IPS DF 6.9 (cell line): ENCODE measurements at regions not wholly inside any gene's neighbourhood (a gene's known extent, or its start where the extent isn't known, plus 50 kb on each side); places are given as distances from the start of the nearest gene placed in this dataset.

Source experiments
- DNase-seq: peaks from one replicate; pipeline ENCODE4 v3.0.0-alpha.2; 2013; ENCODE audit warnings: low read depth, low spot score
- H3K27ac ChIP-seq: one replicate; pipeline ENCODE4 v1.5.1; 2013; ENCODE audit warnings: low read length, control low read depth
- H3K27me3 ChIP-seq: 2 replicates; pipeline ENCODE4 v1.6.1; 2013; ENCODE audit warnings: mild to moderate bottlenecking, low read length; ENCODE audit not compliant: control insufficient read depth, insufficient read depth
- H3K36me3 ChIP-seq: 2 replicates; pipeline ENCODE4 v1.6.1; 2013; ENCODE audit warnings: low read length; ENCODE audit not compliant: control insufficient read depth, insufficient read depth
- H3K4me1 ChIP-seq: 2 replicates; pipeline ENCODE4 v1.6.1; 2013; ENCODE audit warnings: low read length; ENCODE audit not compliant: control insufficient read depth, insufficient read depth
- H3K4me3 ChIP-seq: 2 replicates; pipeline ENCODE4 v1.5.1; 2013; ENCODE audit warnings: mild to moderate bottlenecking, low read length
- H3K9me3 ChIP-seq: 2 replicates; pipeline ENCODE4 v1.6.1; 2013; ENCODE audit warnings: low read length, inconsistent platforms; ENCODE audit not compliant: control insufficient read depth, insufficient read depth
- WGBS: extraction: QIAGEN DNeasy Blood & Tissue Kit; methylation state at CpG from one replicate; pipeline ENCODE4 v1.1.7; 2013; ENCODE audit warnings: mixed read lengths, missing lambda C conversion rate; ENCODE audit not compliant: insufficient read length, insufficient coverage; 5-methylcytosine and 5-hydroxymethylcytosine counted together

- no peak overlapping the region for H3K4me3 ChIP-seq
- H3K9me3 ChIP-seq, result peaks cover 3% of the 10 kb centered on the region
- no peak overlapping the region for H3K27ac ChIP-seq
- no peak for DNase-seq
- 0 out of 2 replicates have a peak, but pooled peaks cover 2% of the 10 kb centered on the region for H3K36me3 ChIP-seq
- H3K4me1 ChIP-seq, result no peaks in the 10 kb centered on the region
- H3K27me3 ChIP-seq, result no peaks in the 10 kb centered on the region
- no CpG with 5 or more reads among the region's 1 CpG for WGBS
Measured at GRCh38 chr2:122929347-122929746, 1095.7 kb upstream of the CNTNAP5 start.

- no peaks in the 10 kb centered on the region for H3K9me3 ChIP-seq
- H3K27me3 ChIP-seq, result no peaks in the 10 kb centered on the region
- no peaks in the 10 kb centered on the region for H3K36me3 ChIP-seq
- no peak overlapping the region for H3K27ac ChIP-seq
- DNase-seq, result no peak
- no peaks in the 10 kb centered on the region for H3K4me1 ChIP-seq
- no peak overlapping the region for H3K4me3 ChIP-seq
- WGBS, result no CpG with 5 or more reads among the region's 2 CpGs
Measured at GRCh38 chr2:122935506-122935905, 1089.6 kb upstream of the CNTNAP5 start.

GRCh38 chr2:122939796-122940195 is 1085.3 kb upstream of the CNTNAP5 start:
- no CpG with 5 or more reads among the region's 4 CpGs for WGBS

GRCh38 chr2:122949523-122949922 is 1075.6 kb upstream of the CNTNAP5 start:
- H3K27me3 ChIP-seq, result no peaks in the 10 kb centered on the region
- no peaks in the 10 kb centered on the region for H3K4me1 ChIP-seq
- H3K4me3 ChIP-seq, result no peak overlapping the region
- H3K27ac ChIP-seq, result no peak overlapping the region
- H3K9me3 ChIP-seq, result no peaks in the 10 kb centered on the region
- DNase-seq, result no peak
- H3K36me3 ChIP-seq, result no peaks in the 10 kb centered on the region
- no CpG with 5 or more reads among the region's 2 CpGs for WGBS

More at GRCh38 chr2:122939796-122940195, 1085.3 kb upstream of the CNTNAP5 start:
- no peak overlapping the region for H3K27ac ChIP-seq
- H3K4me3 ChIP-seq, result no peak overlapping the region
- no peak for DNase-seq
- no peaks in the 10 kb centered on the region for H3K4me1 ChIP-seq
- no peaks in the 10 kb centered on the region for H3K36me3 ChIP-seq
- no peaks in the 10 kb centered on the region for H3K9me3 ChIP-seq
- H3K27me3 ChIP-seq, result no peaks in the 10 kb centered on the region

GRCh38 chr2:122955776-122956175 is 1069.3 kb upstream of the CNTNAP5 start:
- Histone ChIP-seq H3K4me1 (peaks cover under 1% of the 10 kb centered on the region; the same call in 1 of the 2 replicates), H3K4me3 (no peak overlapping the region), H3K36me3 (no peaks in the 10 kb centered on the region), H3K27ac (no peak overlapping the region), H3K27me3 (no peaks in the 10 kb centered on the region), H3K9me3 (no peaks in the 10 kb centered on the region)
- WGBS, result no CpG with 5 or more reads among the region's 4 CpGs
- no peak for DNase-seq

DNA sequence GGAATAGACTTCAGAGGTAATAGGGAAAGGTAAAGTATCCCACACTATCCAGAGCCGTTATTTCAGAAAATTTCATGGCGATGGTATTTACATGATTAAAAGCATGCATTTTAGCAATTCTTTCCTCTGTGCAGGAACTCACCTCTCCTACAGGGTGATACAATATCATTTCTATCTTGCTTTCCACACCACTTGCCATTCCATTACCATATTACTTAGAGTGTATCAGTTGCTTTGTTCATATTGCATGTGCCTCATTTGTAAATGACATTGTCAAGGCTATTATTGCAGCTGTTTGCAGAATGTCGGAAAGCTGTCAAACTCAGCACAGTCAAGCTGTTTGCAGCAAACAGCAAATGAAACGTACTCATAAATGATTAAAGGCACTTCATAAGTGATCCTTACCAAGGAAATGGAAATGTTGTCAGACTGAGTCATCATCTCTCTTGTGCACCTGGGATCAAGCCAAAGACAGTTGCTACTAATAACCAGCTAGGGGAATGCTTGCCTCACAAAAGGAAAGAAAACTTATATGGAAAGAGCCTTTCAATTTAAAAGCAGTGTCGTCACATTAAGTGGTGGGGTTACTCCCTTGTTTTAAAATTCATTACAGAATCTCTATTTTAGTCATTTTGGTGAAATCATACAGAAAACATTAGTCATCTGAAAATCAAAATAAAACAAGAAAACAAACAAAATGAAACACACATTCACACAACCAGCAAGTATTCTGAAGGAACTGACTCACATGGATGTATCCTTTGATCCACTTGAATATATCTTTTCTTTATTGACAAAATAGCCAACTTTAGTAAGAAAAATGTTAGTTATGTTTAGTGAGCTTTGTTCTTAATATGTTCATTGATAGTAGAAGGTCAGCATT is 1064.1 kb upstream of the CNTNAP5 start:
- no peak for DNase-seq
- H3K27me3 ChIP-seq, result no peaks in the 10 kb centered on the region
- H3K36me3 ChIP-seq, result no peaks in the 10 kb centered on the region
- no peak overlapping the region for H3K27ac ChIP-seq
- no CpG with 5 or more reads among the region's 5 CpGs for WGBS
- no peak overlapping the region for H3K4me3 ChIP-seq
- H3K9me3 ChIP-seq, result no peaks in the 10 kb centered on the region
- peaks cover 1% of the 10 kb centered on the region; the same call in 1 of the 2 replicates for H3K4me1 ChIP-seq

GRCh38 chr2:122966461-122966860 is 1058.6 kb upstream of the CNTNAP5 start:
- no peaks in the 10 kb centered on the region for H3K36me3 ChIP-seq
- no peak for DNase-seq
- no CpG with 5 or more reads among the region's 2 CpGs for WGBS
- no peak overlapping the region for H3K4me3 ChIP-seq
- no peaks in the 10 kb centered on the region for H3K4me1 ChIP-seq
- no peaks in the 10 kb centered on the region for H3K27me3 ChIP-seq
- H3K27ac ChIP-seq, result no peak overlapping the region
- H3K9me3 ChIP-seq, result no peaks in the 10 kb centered on the region

DNA sequence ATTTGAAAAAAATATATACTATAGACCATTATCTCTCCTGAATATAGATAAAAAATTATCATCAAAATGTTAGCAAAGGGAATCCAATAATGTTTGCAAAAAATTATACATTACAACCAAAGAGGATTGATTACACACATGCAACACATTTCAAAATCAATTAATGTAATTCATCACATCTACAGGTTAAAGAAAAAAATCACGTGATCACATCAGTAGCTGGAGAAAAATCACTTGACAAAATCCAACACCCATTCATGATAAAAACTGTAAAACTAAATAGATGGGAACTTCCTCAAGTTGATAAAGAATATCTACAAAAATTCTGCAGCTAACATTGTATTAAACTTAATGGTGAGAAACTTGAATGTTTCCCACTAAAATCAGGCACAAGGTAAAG is 1047.5 kb upstream of the CNTNAP5 start:
- no peaks in the 10 kb centered on the region for H3K4me1 ChIP-seq
- no CpG with 5 or more reads among the region's 1 CpG for WGBS
- H3K9me3 ChIP-seq, result no peaks in the 10 kb centered on the region

GRCh38 chr2:122980671-122981070 is 1044.4 kb upstream of the CNTNAP5 start:
- H3K36me3 ChIP-seq, result no peaks in the 10 kb centered on the region
- no peaks in the 10 kb centered on the region for H3K4me1 ChIP-seq
- no peak for DNase-seq
- WGBS, result no CpG with 5 or more reads among the region's 5 CpGs
- no peak overlapping the region for H3K27ac ChIP-seq
- H3K9me3 ChIP-seq, result no peaks in the 10 kb centered on the region
- no peak overlapping the region for H3K4me3 ChIP-seq
- H3K27me3 ChIP-seq, result no peaks in the 10 kb centered on the region

More for the DNA sequence above, 1047.5 kb upstream of the CNTNAP5 start:
- Histone ChIP-seq H3K27me3 (no peaks in the 10 kb centered on the region), H3K27ac (no peak overlapping the region), H3K4me3 (no peak overlapping the region), H3K36me3 (no peaks in the 10 kb centered on the region)
- no peak for DNase-seq

GRCh38 chr2:122982936-122983335 is 1042.2 kb upstream of the CNTNAP5 start:
- no peaks in the 10 kb centered on the region for H3K9me3 ChIP-seq
- no peak overlapping the region for H3K27ac ChIP-seq
- H3K36me3 ChIP-seq, result no peaks in the 10 kb centered on the region
- H3K4me1 ChIP-seq, result peaks cover 1% of the 10 kb centered on the region; the same call in 1 of the 2 replicates
- H3K27me3 ChIP-seq, result no peaks in the 10 kb centered on the region
- DNase-seq, result no peak
- H3K4me3 ChIP-seq, result no peak overlapping the region
- no CpG with 5 or more reads among the region's 1 CpG for WGBS
